ENCODE measurements at regions not wholly inside any gene's neighbourhood (a gene's known extent, or its start where the extent isn't known, plus 50 kb on each side); places are given as distances from the start of the nearest gene placed in this dataset.

- no peak for TF ChIP-seq CTCF (IDR thresholded peaks at IDR 0.05 in 8 of 11, conservative IDR thresholded peaks at IDR 0.05 in 3 of 11)
- TF ChIP-seq POLR2A (IDR thresholded peaks at IDR 0.05): no peak
- TF ChIP-seq POLR2AphosphoS5 (IDR thresholded peaks at IDR 0.05): no peak
Observed at GRCh38 chr5:161064781-161065180, 212.8 kb upstream of the ATP10B start.

All from spleen (tissue), 7 donors.